CD14-positive monocyte (primary cell): ENCODE measurements at regions not wholly inside any gene's neighbourhood (a gene's known extent, or its start where the extent isn't known, plus 50 kb on each side); places are given as distances from the start of the nearest gene placed in this dataset.

Source experiments
- DNase-seq, 3 donors: peaks; one replicate each; pipeline ENCODE4 v3.0.0-alpha.2; 2011 to 2022
- H2AFZ ChIP-seq: 2 replicates; pipeline ENCODE4 v1.6.0; 2012; ENCODE audit warnings: mild to moderate bottlenecking, low read depth, low read length, inconsistent platforms; ENCODE audit not compliant: insufficient read depth, poor library complexity, severe bottlenecking
- H3K27ac ChIP-seq, 2 donors: 1 replicate in 1 of 2; 2 replicates in 1 of 2; pipeline ENCODE4 v1.5.1; 2012 to 2013; ENCODE audit warnings: low read length in 2 of 2, control low read depth in 1 of 2, inconsistent platforms in 1 of 2, low read depth in 1 of 2, mild to moderate bottlenecking in 1 of 2
- H3K27me3 ChIP-seq, 2 donors: one replicate each; pipeline versions ENCODE4 v1.6.0 to v1.6.1; 2011 to 2013; ENCODE audit warnings: low read length in 2 of 2; ENCODE audit not compliant: control insufficient read depth in 2 of 2, insufficient read depth in 2 of 2
- H3K36me3 ChIP-seq, 2 donors: replicated peaks in 1 of 2; 1 replicate in 1 of 2; 2 replicates in 1 of 2; pipeline versions ENCODE4 v1.5.1 to v1.6.1; 2012 to 2013; ENCODE audit warnings: low read length in 2 of 2, control low read depth in 1 of 2, inconsistent platforms in 1 of 2, mild to moderate bottlenecking in 1 of 2; ENCODE audit not compliant: insufficient read depth in 2 of 2, control insufficient read depth in 1 of 2
- H3K4me1 ChIP-seq, 2 donors: 1 replicate in 1 of 2; 2 replicates in 1 of 2; pipeline versions ENCODE4 v1.5.1 to v1.6.1; 2012 to 2013; ENCODE audit warnings: low read length in 2 of 2, control low read depth in 1 of 2, inconsistent platforms in 1 of 2, mild to moderate bottlenecking in 1 of 2, moderate library complexity in 1 of 2; ENCODE audit not compliant: insufficient read depth in 2 of 2, control insufficient read depth in 1 of 2
- H3K4me2 ChIP-seq: replicated peaks from 2 replicates; pipeline ENCODE3; 2012; ENCODE audit warnings: low read length, moderate library complexity, mild to moderate bottlenecking; ENCODE audit not compliant: poor library complexity, severe bottlenecking; ENCODE audit errors: extremely low read depth
- H3K4me3 ChIP-seq, 3 experiments: fragments of 200-600 bp in 1 of 3; sonication (generic) in 1 of 3; replicated peaks in 1 of 3; 1 replicate in 2 of 3; 2 replicates in 1 of 3; pipeline ENCODE4 v1.5.1; 2011 to 2013; ENCODE audit warnings: low read length in 3 of 3, mild to moderate bottlenecking in 3 of 3, control low read depth in 2 of 3, low read depth in 2 of 3, inconsistent platforms in 1 of 3, moderate library complexity in 1 of 3
- H3K79me2 ChIP-seq: 2 replicates; pipeline ENCODE4 v1.6.0; 2012; ENCODE audit warnings: mild to moderate bottlenecking, control low read depth, inconsistent platforms, low read length, moderate library complexity; ENCODE audit not compliant: insufficient read depth
- H3K9ac ChIP-seq: 2 replicates; pipeline ENCODE4 v1.6.0; 2017; ENCODE audit warnings: low read length, mild to moderate bottlenecking; ENCODE audit not compliant: insufficient read depth, poor library complexity, severe bottlenecking
- H3K9me3 ChIP-seq, 2 donors: replicated peaks in 1 of 2; 1 replicate in 1 of 2; 2 replicates in 1 of 2; pipeline versions ENCODE4 v1.5.1 to v1.6.1; 2012 to 2013; ENCODE audit warnings: low read length in 2 of 2, control low read depth in 1 of 2; ENCODE audit not compliant: control insufficient read depth in 1 of 2, insufficient read depth in 1 of 2
- H4K20me1 ChIP-seq: 2 replicates; pipeline ENCODE4 v1.6.0; 2012; ENCODE audit warnings: mild to moderate bottlenecking, low read length, control low read depth, moderate library complexity; ENCODE audit not compliant: insufficient read depth
- H3K27ac Mint-ChIP-seq, 7 donors: one replicate each; pipeline ENCODE4 v1.8.0; 2020; ENCODE audit warnings: mild to moderate bottlenecking in 7 of 7, mixed read lengths in 7 of 7, moderate library complexity in 6 of 7, inconsistent platforms in 2 of 7
- H3K27me3 Mint-ChIP-seq, 3 donors: one replicate each; pipeline ENCODE4 v1.8.0; 2021 to 2022; ENCODE audit warnings: low read depth in 3 of 3, mild to moderate bottlenecking in 3 of 3, mixed read lengths in 3 of 3, moderate library complexity in 3 of 3, inconsistent platforms in 1 of 3
- H3K36me3 Mint-ChIP-seq, 2 donors: one replicate each; pipeline ENCODE4 v1.8.0; 2020; ENCODE audit warnings: mixed read lengths in 2 of 2, inconsistent platforms in 1 of 2, mild to moderate bottlenecking in 1 of 2
- H3K4me1 Mint-ChIP-seq: one replicate; pipeline ENCODE4 v1.8.0; 2020; ENCODE audit warnings: mild to moderate bottlenecking, mixed read lengths
- H3K4me3 Mint-ChIP-seq, 2 donors: one replicate each; pipeline ENCODE4 v1.8.0; 2020; ENCODE audit warnings: mild to moderate bottlenecking in 2 of 2, mixed read lengths in 2 of 2, moderate library complexity in 1 of 2
- H3K9me3 Mint-ChIP-seq, 7 donors: one replicate each; pipeline ENCODE4 v1.8.0; 2020 to 2022; ENCODE audit warnings: mixed read lengths in 7 of 7, mild to moderate bottlenecking in 6 of 7, moderate library complexity in 6 of 7, inconsistent platforms in 2 of 7
- CTCF ChIP-seq: fragments of 200-600 bp; IDR thresholded peaks from one replicate; pipeline ENCODE4 v1.8.0; 2022; ENCODE audit warnings: antibody characterized with exemption, mild to moderate bottlenecking
- WGBS: methylation state at CpG from one replicate; pipeline ENCODE4 v1.1.5; 2013; ENCODE audit warnings: missing lambda C conversion rate; ENCODE audit not compliant: insufficient coverage; 5-methylcytosine and 5-hydroxymethylcytosine counted together
- intact Hi-C, 2 donors: fragments of 100-400 bp; cut with micrococcal nuclease; formaldehyde crosslinking; loops; one replicate each; pipeline versions ENCODE4 v1.15.0 to v1.15.1; 2023

- WGBS, result no CpG with 5 or more reads among the region's 4 CpGs
These were observed 74.9 kb downstream of the ALG10 start for GRCh38 chr12:34097213-34097612.

DNA sequence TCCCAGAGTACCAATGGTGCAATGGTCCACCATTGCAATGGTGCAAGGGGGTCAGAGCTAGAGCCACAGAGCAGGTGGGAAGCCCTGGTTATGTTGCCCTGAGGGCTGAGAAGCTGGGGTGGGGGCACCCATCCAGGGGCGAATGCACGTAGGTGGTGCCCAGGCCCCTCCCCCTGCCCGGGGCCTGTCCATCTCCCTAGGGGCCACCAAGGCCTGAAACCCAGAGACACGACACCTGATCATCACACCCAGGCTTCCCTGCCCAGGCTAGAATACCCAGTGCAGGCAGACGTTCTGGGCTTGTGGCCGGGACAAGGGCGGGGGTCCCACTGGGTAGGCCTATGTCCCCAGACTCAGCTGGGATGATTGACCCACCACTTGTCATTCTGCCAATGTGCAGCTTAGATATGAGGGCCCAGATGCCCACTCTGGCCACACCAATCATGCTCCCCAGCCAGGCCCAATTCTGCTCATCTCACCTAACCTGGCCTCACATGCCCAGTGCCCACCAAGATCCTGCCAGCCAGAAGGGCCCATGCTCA is 83.2 kb downstream of the ALG10 start:
- DNase-seq, result no peak
- H3K4me1 Mint-ChIP-seq, result no peaks in the 10 kb centered on the region
- peaks cover 0 to 9% (median 5%) of the 10 kb centered on the region in 7 donors for H3K9me3 Mint-ChIP-seq
- Histone ChIP-seq H3K27ac (no peak overlapping the region), H2AFZ (no peak overlapping the region), H3K36me3 (no peaks in the 10 kb centered on the region), H3K79me2 (no peaks in the 10 kb centered on the region), H3K9me3 (peaks cover 0 to 5% of the 10 kb centered on the region in 2 donors), H3K4me2 (no peak overlapping the region), H3K27me3 (peaks cover 0 to 29% of the 10 kb centered on the region in 2 donors), H3K4me1 (no peaks in the 10 kb centered on the region), H3K4me3 (no peak overlapping the region), H4K20me1 (no peaks in the 10 kb centered on the region), H3K9ac (no peak overlapping the region)
- intact Hi-C loops, result no loop called here
- no peaks in the 10 kb centered on the region for H3K36me3 Mint-ChIP-seq
- 90% methylated on average over 7 of the region's 7 CpGs for WGBS
- no peak overlapping the region for H3K27ac Mint-ChIP-seq
- no peak overlapping the region for H3K4me3 Mint-ChIP-seq
- H3K27me3 Mint-ChIP-seq, result peaks cover 18 to 40% (median 25%) of the 10 kb centered on the region in 3 donors
- TF ChIP-seq CTCF, result no peak

More at GRCh38 chr12:34097213-34097612, 74.9 kb downstream of the ALG10 start:
- Histone ChIP-seq H3K9ac (no peak overlapping the region), H3K4me1 (no peaks in the 10 kb centered on the region), H3K4me3 (no peak overlapping the region), H3K4me2 (no peak overlapping the region), H3K27me3 (no peaks in the 10 kb centered on the region), H3K27ac (no peak overlapping the region), H3K9me3 (no peaks in the 10 kb centered on the region), H3K36me3 (no peaks in the 10 kb centered on the region), H4K20me1 (no peaks in the 10 kb centered on the region), H3K79me2 (no peaks in the 10 kb centered on the region), H2AFZ (no peak overlapping the region)
- H3K9me3 Mint-ChIP-seq, result peaks cover 0 to 10% (median 2%) of the 10 kb centered on the region in 7 donors
- DNase-seq, result no peak
- no peaks in the 10 kb centered on the region for H3K4me1 Mint-ChIP-seq
- peaks cover 0 to 2% (median under 1%) of the 10 kb centered on the region in 3 donors for H3K27me3 Mint-ChIP-seq
- intact Hi-C loops, result no loop called here
- H3K36me3 Mint-ChIP-seq, result no peaks in the 10 kb centered on the region
- TF ChIP-seq CTCF, result no peak
- H3K27ac Mint-ChIP-seq, result no peak overlapping the region
- no peak overlapping the region for H3K4me3 Mint-ChIP-seq
